SKM-1 (cell line): ENCODE measurements at regions not wholly inside any gene's neighbourhood (a gene's known extent, or its start where the extent isn't known, plus 50 kb on each side); places are given as distances from the start of the nearest gene placed in this dataset.
"Not testable (repeated sequence)": the region's sequence is repeated elsewhere in the genome, so short reads cannot be mapped to it uniquely, and the experiment has no call there.

Source experiments
- DNase-seq: peaks from one replicate; lab custom pipeline; 2025; ENCODE audit not compliant: unreplicated experiment; lab: John Stamatoyannopoulos, UW

GRCh38 chr13:65841156-65841555, 1389.0 kb downstream of the PCDH9 start:
- no peak for DNase-seq

- DNase-seq = no peak
Measured at GRCh38 chr13:65836066-65836465, 1394.1 kb downstream of the PCDH9 start.

GRCh38 chr13:65834897-65835296, 1395.2 kb downstream of the PCDH9 start:
- no peak for DNase-seq

- DNase-seq = no peak
Measured at GRCh38 chr13:65830411-65831205, 1399.5 kb downstream of the PCDH9 start.

- DNase-seq = no peak
Measured at GRCh38 chr13:65829241-65830008, 1400.7 kb downstream of the PCDH9 start.

- no peak for DNase-seq
Measured at GRCh38 chr13:65826657-65827056, 1403.5 kb downstream of the PCDH9 start.

- no peak for DNase-seq
Measured at GRCh38 chr13:65825039-65825438, 1405.1 kb downstream of the PCDH9 start.

- no peak for DNase-seq
Measured at GRCh38 chr13:65808061-65808460, 1422.1 kb downstream of the PCDH9 start.

GRCh38 chr13:65803530-65804392, 1426.4 kb downstream of the PCDH9 start:
- no peak for DNase-seq

- DNase-seq = no peak
Measured at GRCh38 chr13:65789815-65790214, 1440.3 kb downstream of the PCDH9 start.

- no peak for DNase-seq
Measured at GRCh38 chr13:65787082-65787481, 1443.1 kb downstream of the PCDH9 start.

GRCh38 chr13:65784088-65784816, 1445.9 kb downstream of the PCDH9 start:
- no peak for DNase-seq

- no peak for DNase-seq
Measured at GRCh38 chr13:65783383-65783782, 1446.8 kb downstream of the PCDH9 start.

GRCh38 chr13:65771704-65772313, 1458.3 kb downstream of the PCDH9 start:
- DNase-seq = not testable (repeated sequence)

GRCh38 chr13:65768545-65768944, 1461.6 kb downstream of the PCDH9 start:
- DNase-seq = no peak

GRCh38 chr13:65763811-65764210, 1466.3 kb downstream of the PCDH9 start:
- no peak for DNase-seq

- DNase-seq = no peak
Measured at GRCh38 chr13:65762012-65762411, 1468.1 kb downstream of the PCDH9 start.

- no peak for DNase-seq
Measured at GRCh38 chr13:65756071-65756671, 1474.0 kb downstream of the PCDH9 start.

GRCh38 chr13:65748227-65748626, 1481.9 kb downstream of the PCDH9 start:
- DNase-seq = no peak

GRCh38 chr13:65746406-65746921, 1483.7 kb downstream of the PCDH9 start:
- DNase-seq = no peak
